ENCODE measurements at regions not wholly inside any gene's neighbourhood (a gene's known extent, or its start where the extent isn't known, plus 50 kb on each side); places are given as distances from the start of the nearest gene placed in this dataset.

DNA sequence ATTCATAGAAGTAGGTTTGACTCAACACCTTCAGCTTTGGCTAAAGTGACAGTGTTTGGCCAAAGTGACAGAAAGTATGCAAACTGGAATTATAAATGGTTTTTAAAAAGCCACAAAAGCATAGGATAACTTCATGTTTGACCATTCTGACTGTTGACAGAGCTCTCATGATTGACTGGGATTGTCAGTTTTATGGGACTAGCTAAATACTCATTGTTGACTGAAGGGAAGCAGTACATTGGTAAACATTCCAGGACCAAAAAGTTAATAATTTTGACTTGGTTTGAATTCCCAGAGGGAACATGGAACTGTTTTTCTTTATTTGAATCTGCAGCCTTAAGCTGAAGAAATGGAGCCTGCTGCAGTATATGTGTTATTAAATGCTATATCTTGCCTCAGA is 84.6 kb upstream of the STEAP4 start (continued):
- TF ChIP-seq ZNF462 (CRISPR knock-in tag; IDR thresholded peaks at IDR 0.05): no peak
- TF ChIP-seq NANOG (IDR thresholded peaks at IDR 0.05; ENCODE audit: borderline replicate concordance): no peak
- TF ChIP-seq CREB1 (CRISPR knock-in tag; IDR thresholded peaks at IDR 0.05; ENCODE audit: low read depth): no peak

DNA sequence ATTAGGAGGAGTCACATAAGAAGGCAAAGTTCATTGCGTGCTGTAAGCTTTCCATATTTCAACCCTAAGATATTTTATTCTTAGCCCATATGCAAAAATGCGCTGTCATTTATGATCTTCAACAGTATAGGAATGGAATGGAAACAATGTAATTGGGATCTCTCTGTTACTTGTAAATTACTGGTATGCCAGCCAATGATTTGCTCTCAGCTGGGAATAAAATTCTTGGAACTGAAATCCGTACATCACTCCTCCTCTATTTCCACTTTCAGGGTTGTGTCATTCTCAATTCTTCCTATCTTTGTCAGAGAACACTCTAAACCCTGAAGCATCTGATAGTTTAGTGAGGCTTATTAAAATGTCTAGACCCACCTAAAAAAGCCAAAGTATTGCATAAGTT is 80.7 kb upstream of the STEAP4 start:
- H3F3A ChIP-seq (replicated peaks; ENCODE audit: low read depth): no peaks in the 10 kb centered on the region
- peaks cover 3% of the 10 kb centered on the region; the same call in 1 of the 2 replicates for H3K9me2 ChIP-seq (ENCODE audit: insufficient read depth)
- DNase-seq (ENCODE audit: low spot score) (no peak), ATAC-seq (no peak)
- no peaks in the 10 kb centered on the region for H3K36me3 ChIP-seq (ENCODE audit: insufficient read depth)
- H3K9me3 Mint-ChIP-seq: no peaks in the 10 kb centered on the region
- no peaks in the 10 kb centered on the region for H3K27me3 Mint-ChIP-seq (ENCODE audit: insufficient read depth, low read depth, poor library complexity)
- H3K4me3 Mint-ChIP-seq: no peak overlapping the region
- no peaks in the 10 kb centered on the region for H3K79me2 ChIP-seq (replicated peaks; ENCODE audit: insufficient read depth)
- no peaks in the 10 kb centered on the region for H4K20me1 ChIP-seq (replicated peaks; ENCODE audit: insufficient read depth)
- peaks cover 8% of the 10 kb centered on the region for H3K4me1 Mint-ChIP-seq
- no peaks in the 10 kb centered on the region for H3K27me3 ChIP-seq (ENCODE audit: insufficient read depth)
- H3K36me3 Mint-ChIP-seq (ENCODE audit: low read depth): no peaks in the 10 kb centered on the region; the same call in 2 of the 3 replicates
- H3K27ac Mint-ChIP-seq: no peak overlapping the region
- no peak overlapping the region for H2AFZ ChIP-seq
- no peak overlapping the region for H3K4me3 ChIP-seq
- no peak overlapping the region for H3K27ac ChIP-seq (ENCODE audit: low read depth)
- H3K4me1 ChIP-seq (ENCODE audit: insufficient read depth): no peaks in the 10 kb centered on the region
- H3K4me2 ChIP-seq: no peak overlapping the region
- TF ChIP-seq JUNB (IDR thresholded peaks at IDR 0.05; ENCODE audit: unreplicated experiment): no peak
- TF ChIP-seq ETS1 (IDR thresholded peaks at IDR 0.05): no peak
- TF ChIP-seq POLR2AphosphoS5 (IDR thresholded peaks at IDR 0.05; ENCODE audit: low read depth): no peak
- TF ChIP-seq, protein P1, sequence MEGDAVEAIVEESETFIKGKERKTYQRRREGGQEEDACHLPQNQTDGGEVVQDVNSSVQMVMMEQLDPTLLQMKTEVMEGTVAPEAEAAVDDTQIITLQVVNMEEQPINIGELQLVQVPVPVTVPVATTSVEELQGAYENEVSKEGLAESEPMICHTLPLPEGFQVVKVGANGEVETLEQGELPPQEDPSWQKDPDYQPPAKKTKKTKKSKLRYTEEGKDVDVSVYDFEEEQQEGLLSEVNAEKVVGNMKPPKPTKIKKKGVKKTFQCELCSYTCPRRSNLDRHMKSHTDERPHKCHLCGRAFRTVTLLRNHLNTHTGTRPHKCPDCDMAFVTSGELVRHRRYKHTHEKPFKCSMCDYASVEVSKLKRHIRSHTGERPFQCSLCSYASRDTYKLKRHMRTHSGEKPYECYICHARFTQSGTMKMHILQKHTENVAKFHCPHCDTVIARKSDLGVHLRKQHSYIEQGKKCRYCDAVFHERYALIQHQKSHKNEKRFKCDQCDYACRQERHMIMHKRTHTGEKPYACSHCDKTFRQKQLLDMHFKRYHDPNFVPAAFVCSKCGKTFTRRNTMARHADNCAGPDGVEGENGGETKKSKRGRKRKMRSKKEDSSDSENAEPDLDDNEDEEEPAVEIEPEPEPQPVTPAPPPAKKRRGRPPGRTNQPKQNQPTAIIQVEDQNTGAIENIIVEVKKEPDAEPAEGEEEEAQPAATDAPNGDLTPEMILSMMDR (conservative IDR thresholded peaks at IDR 0.05; ENCODE audit: low read depth in 2 of 2): no peak
- TF ChIP-seq EZH2 (IDR thresholded peaks at IDR 0.05; ENCODE audit: low read depth, unreplicated experiment): no peak
- TF ChIP-seq REST (IDR thresholded peaks at IDR 0.05; ENCODE audit: unreplicated experiment): no peak
